ENCODE measurements at regions not wholly inside any gene's neighbourhood (a gene's known extent, or its start where the extent isn't known, plus 50 kb on each side); places are given as distances from the start of the nearest gene placed in this dataset.
"Not testable (repeated sequence)": the region's sequence is repeated elsewhere in the genome, so short reads cannot be mapped to it uniquely, and the experiment has no call there.

GRCh38 chr20:1800777-1801176 is 94.4 kb upstream of the SIRPA start:
- WGBS = 42% methylated on average over 3 of the region's 3 CpGs
- Histone ChIP-seq H3K27ac (no peak overlapping the region), H3K27me3 (replicated peaks; ENCODE audit: insufficient read depth) (no peaks in the 10 kb centered on the region), H3K4me3 (no peak overlapping the region), H3K4me1 (replicated peaks) (peaks cover 2% of the 10 kb centered on the region), H3K36me3 (no peaks in the 10 kb centered on the region), H3K9me3 (no peaks in the 10 kb centered on the region)
- DNase-seq (ENCODE audit: low spot score) = no peak
- TF ChIP-seq CTCF (IDR thresholded peaks at IDR 0.05) = peak in 1 of 4 experiments; percentile 16
- TF ChIP-seq POLR2A (IDR thresholded peaks at IDR 0.05) = no peak
- intact Hi-C loops (cut with DNase I) = loop anchor here (10.0 kb wide), 1 partner anchor 144 kb away; no protein-coding TSS in a partner anchor

- H3K9me3 ChIP-seq = no peaks in the 10 kb centered on the region
- H3K36me3 ChIP-seq = no peaks in the 10 kb centered on the region
- no peaks in the 10 kb centered on the region for H3K27me3 ChIP-seq (replicated peaks; ENCODE audit: insufficient read depth)
- DNase-seq (ENCODE audit: low spot score) = no peak
- H3K27ac ChIP-seq = no peak overlapping the region
- intact Hi-C loops (cut with DNase I) = loop anchor here (10.0 kb wide), 1 partner anchor 145 kb away; no protein-coding TSS in a partner anchor
- peaks cover 2% of the 10 kb centered on the region for H3K4me1 ChIP-seq (replicated peaks)
- 74% methylated on average over 2 of the region's 2 CpGs for WGBS
- no peak overlapping the region for H3K4me3 ChIP-seq
- TF ChIP-seq POLR2AphosphoS5 (IDR thresholded peaks at IDR 0.05) (no peak), CTCF (IDR thresholded peaks at IDR 0.05) (no peak), POLR2A (IDR thresholded peaks at IDR 0.05) (no peak)
Measured at GRCh38 chr20:1800180-1800579, 95.0 kb upstream of the SIRPA start.

- DNase-seq (ENCODE audit: low spot score) = not testable (repeated sequence)
Measured at GRCh38 chr20:1799746-1800145, 95.5 kb upstream of the SIRPA start.

GRCh38 chr20:1798982-1799381 is 96.2 kb upstream of the SIRPA start:
- Histone ChIP-seq H3K27me3 (replicated peaks; ENCODE audit: insufficient read depth) (no peaks in the 10 kb centered on the region), H3K36me3 (no peaks in the 10 kb centered on the region), H3K4me1 (replicated peaks) (peaks cover 2% of the 10 kb centered on the region), H3K27ac (no peak overlapping the region), H3K9me3 (no peaks in the 10 kb centered on the region), H3K4me3 (no peak overlapping the region)
- TF ChIP-seq POLR2AphosphoS5 (IDR thresholded peaks at IDR 0.05) (peak; percentile 69), CTCF (IDR thresholded peaks at IDR 0.05) (no peak), POLR2A (IDR thresholded peaks at IDR 0.05) (no peak)
- no peak for DNase-seq (ENCODE audit: low spot score)
- intact Hi-C loops (cut with DNase I) = no loop called here
- 36% methylated on average over 2 of the region's 2 CpGs for WGBS

More at GRCh38 chr20:1799746-1800145, 95.5 kb upstream of the SIRPA start:
- WGBS = 92% methylated on average over 14 of the region's 14 CpGs
- H3K9me3 ChIP-seq; H3K4me3 ChIP-seq; H3K36me3 ChIP-seq; H3K27me3 ChIP-seq (replicated peaks; ENCODE audit: insufficient read depth); H3K4me1 ChIP-seq (replicated peaks); H3K27ac ChIP-seq: not testable (repeated sequence)
- intact Hi-C loops (cut with DNase I) = loop anchor here (10.0 kb wide), 1 partner anchor 145 kb away; no protein-coding TSS in a partner anchor

GRCh38 chr20:1793821-1794220 is 101.4 kb upstream of the SIRPA start:
- no peaks in the 10 kb centered on the region for H3K9me3 ChIP-seq
- intact Hi-C loops (cut with DNase I) = no loop called here
- H3K27me3 ChIP-seq (replicated peaks; ENCODE audit: insufficient read depth) = no peaks in the 10 kb centered on the region
- no peak for DNase-seq (ENCODE audit: low spot score)
- H3K36me3 ChIP-seq = no peaks in the 10 kb centered on the region
- H3K27ac ChIP-seq = no peak overlapping the region
- no peak overlapping the region for H3K4me3 ChIP-seq
- TF ChIP-seq POLR2A (IDR thresholded peaks at IDR 0.05) (no peak), POLR2AphosphoS5 (IDR thresholded peaks at IDR 0.05) (no peak), CTCF (IDR thresholded peaks at IDR 0.05) (no peak)
- H3K4me1 ChIP-seq (replicated peaks) = peaks cover 2% of the 10 kb centered on the region
- WGBS = 98% methylated on average over 2 of the region's 2 CpGs

Data from prostate gland (tissue), 2 donors.